Adrenal gland (tissue), 5 donors: ENCODE measurements at regions not wholly inside any gene's neighbourhood (a gene's known extent, or its start where the extent isn't known, plus 50 kb on each side); places are given as distances from the start of the nearest gene placed in this dataset.

Source experiments
- POLR2A ChIP-seq, 2 donors: fragments of 450-650 bp; IDR thresholded peaks; one replicate each; pipeline ENCODE4 v1.6.1; 2017; ENCODE audit warnings: antibody characterized with exemption in 2 of 2, mild to moderate bottlenecking in 2 of 2, moderate library complexity in 1 of 2
- TF ChIP-seq, protein P1 (sequence below), 6 experiments: fragments of 450-650 bp in 4 of 6; fragments of 200-600 bp in 2 of 6; sonication (generic) in 1 of 6; IDR thresholded peaks; 1 replicate in 5 of 6; 2 replicates in 1 of 6; pipeline versions ENCODE4 v1.5.1 to v1.8.0; 2016 to 2021; ENCODE audit warnings: antibody characterized with exemption in 6 of 6, mild to moderate bottlenecking in 2 of 6, moderate library complexity in 1 of 6
- donor health status: DM: no; HTN: no; CAD: no.

DNA sequence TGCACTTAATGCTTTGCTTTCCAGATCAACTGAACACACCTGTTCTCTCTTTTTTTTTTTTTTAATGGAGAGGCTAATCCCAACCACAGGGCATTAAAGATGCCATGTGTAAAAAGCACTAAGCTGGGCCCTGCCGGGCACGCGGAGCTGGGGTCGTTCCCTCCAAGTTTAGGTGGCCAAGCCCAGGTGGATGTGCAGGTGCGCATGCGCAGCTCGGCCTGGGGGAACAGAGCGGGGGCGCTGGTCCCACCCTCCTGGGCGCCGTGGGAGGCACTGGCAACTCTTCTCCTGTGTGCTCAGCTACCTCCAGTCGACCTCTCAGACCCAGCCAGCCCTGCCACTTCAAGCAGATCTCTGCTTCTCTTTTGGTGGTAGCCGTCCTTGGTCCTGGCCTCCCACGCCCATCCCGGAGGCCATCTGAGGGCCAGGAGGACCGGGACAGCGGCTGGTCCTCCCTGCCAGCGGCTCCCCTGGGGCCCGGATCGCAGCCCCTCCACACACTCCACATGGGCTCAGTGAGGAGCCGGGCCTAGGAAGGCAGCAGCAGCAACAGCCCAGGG is 679.3 kb downstream of the BCL11B start:
- TF ChIP-seq, protein P1, sequence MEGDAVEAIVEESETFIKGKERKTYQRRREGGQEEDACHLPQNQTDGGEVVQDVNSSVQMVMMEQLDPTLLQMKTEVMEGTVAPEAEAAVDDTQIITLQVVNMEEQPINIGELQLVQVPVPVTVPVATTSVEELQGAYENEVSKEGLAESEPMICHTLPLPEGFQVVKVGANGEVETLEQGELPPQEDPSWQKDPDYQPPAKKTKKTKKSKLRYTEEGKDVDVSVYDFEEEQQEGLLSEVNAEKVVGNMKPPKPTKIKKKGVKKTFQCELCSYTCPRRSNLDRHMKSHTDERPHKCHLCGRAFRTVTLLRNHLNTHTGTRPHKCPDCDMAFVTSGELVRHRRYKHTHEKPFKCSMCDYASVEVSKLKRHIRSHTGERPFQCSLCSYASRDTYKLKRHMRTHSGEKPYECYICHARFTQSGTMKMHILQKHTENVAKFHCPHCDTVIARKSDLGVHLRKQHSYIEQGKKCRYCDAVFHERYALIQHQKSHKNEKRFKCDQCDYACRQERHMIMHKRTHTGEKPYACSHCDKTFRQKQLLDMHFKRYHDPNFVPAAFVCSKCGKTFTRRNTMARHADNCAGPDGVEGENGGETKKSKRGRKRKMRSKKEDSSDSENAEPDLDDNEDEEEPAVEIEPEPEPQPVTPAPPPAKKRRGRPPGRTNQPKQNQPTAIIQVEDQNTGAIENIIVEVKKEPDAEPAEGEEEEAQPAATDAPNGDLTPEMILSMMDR (IDR thresholded peaks at IDR 0.05): no peak
- TF ChIP-seq POLR2A (IDR thresholded peaks at IDR 0.05): no peak
